22Rv1 (cell line): ENCODE measurements at regions not wholly inside any gene's neighbourhood (a gene's known extent, or its start where the extent isn't known, plus 50 kb on each side); places are given as distances from the start of the nearest gene placed in this dataset.

Source experiments
- H3K27ac ChIP-seq: fragments of 450-650 bp; 2 replicates; pipeline ENCODE4 v1.5.1; 2017
- ZFX ChIP-seq: fragments of 450-650 bp; IDR thresholded peaks from 2 replicates; pipeline ENCODE4 v1.6.1; 2017; ENCODE audit warnings: antibody characterized with exemption, borderline replicate concordance
- TF ChIP-seq, protein P1 (sequence below): fragments of 450-650 bp; IDR thresholded peaks from 2 replicates; pipeline ENCODE4 v1.5.1; 2017; ENCODE audit warnings: mild to moderate bottlenecking

DNA sequence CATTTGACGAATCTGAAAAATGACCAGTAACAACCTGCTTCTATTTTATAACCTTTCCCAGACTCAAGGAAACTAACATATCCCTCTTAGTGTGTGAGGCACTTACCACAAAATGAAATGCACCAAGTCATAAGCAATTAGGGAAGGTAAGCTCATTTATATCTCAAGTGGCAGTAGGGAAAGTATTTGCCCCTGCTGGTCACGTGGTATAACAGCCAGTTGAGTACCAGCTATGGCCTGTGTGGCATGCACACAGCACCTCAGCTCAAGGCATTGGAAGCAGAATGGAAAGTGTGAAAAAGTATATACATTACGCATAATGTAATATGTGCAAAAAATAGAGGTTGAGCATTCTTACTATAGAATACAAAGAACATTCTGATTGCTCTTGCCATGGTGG, 178.3 kb upstream of the GYPA start:
- TF ChIP-seq, protein P1, sequence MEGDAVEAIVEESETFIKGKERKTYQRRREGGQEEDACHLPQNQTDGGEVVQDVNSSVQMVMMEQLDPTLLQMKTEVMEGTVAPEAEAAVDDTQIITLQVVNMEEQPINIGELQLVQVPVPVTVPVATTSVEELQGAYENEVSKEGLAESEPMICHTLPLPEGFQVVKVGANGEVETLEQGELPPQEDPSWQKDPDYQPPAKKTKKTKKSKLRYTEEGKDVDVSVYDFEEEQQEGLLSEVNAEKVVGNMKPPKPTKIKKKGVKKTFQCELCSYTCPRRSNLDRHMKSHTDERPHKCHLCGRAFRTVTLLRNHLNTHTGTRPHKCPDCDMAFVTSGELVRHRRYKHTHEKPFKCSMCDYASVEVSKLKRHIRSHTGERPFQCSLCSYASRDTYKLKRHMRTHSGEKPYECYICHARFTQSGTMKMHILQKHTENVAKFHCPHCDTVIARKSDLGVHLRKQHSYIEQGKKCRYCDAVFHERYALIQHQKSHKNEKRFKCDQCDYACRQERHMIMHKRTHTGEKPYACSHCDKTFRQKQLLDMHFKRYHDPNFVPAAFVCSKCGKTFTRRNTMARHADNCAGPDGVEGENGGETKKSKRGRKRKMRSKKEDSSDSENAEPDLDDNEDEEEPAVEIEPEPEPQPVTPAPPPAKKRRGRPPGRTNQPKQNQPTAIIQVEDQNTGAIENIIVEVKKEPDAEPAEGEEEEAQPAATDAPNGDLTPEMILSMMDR: peak; percentile 12; the same call in 1 of the 2 replicates
- TF ChIP-seq ZFX: no peak
- no peak overlapping the region for H3K27ac ChIP-seq

DNA sequence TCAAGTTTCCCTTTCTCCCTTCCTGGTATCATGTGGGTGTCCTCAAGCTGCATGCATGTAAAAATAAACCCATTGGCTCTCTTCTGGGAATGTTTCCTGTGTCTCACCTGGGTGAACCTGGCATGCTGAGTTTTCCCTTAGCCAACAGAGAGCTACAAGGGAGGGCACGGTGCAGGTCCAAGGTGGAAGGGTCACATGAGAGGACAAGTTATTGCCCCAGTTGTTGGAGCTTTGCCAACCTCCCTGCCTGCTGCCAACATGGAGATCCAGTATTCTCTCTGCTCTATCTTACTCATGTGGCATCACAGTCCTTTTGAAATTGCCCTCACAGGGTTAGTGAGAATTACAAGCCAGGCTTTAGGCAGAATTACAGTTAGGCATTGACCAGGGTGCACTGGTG, 196.1 kb upstream of the GYPA start:
- no peak overlapping the region for H3K27ac ChIP-seq
- TF ChIP-seq, protein P1: no peak
- TF ChIP-seq ZFX: no peak

DNA sequence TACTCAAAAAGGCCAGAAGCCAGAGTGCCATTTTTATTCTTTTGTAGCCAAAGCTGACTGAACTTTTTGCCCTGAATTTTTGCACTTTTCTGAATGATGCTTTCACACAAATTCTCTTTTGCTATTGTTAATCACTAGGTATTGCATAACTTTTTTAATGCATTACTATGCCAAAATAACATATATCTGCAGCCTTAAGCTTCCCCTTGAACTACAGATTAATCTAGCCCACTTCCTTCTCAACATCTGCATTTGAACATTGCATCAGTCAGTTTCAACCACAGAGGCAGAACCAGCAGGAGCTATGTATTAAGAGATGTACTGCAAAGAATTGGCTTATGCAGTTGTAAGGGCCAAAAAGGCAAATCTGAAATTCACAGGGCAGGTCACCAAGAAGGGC, 197.6 kb upstream of the GYPA start:
- no peak overlapping the region for H3K27ac ChIP-seq
- no peak for TF ChIP-seq ZFX
- TF ChIP-seq, protein P1: no peak

DNA sequence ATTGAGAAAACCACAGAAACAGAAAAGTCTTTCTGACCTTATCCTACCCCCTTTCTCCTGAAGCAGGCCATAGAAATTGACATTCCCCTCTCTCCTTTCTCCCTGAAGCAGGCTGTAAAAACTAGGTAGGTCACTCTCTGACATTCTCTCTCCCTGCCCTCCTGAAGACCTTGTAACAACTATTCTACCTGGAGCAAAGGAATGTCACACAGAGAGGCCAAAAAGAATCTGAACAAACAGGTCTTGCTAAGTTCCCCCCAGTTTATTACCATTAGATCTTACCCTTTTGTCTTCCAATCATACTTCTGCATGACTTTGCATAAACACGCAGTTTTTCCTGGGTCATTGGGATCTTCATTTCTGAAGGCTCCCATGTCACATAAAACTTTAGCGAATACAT, 198.3 kb upstream of the GYPA start:
- H3K27ac ChIP-seq: no peak overlapping the region
- TF ChIP-seq, protein P1: no peak
- no peak for TF ChIP-seq ZFX

DNA sequence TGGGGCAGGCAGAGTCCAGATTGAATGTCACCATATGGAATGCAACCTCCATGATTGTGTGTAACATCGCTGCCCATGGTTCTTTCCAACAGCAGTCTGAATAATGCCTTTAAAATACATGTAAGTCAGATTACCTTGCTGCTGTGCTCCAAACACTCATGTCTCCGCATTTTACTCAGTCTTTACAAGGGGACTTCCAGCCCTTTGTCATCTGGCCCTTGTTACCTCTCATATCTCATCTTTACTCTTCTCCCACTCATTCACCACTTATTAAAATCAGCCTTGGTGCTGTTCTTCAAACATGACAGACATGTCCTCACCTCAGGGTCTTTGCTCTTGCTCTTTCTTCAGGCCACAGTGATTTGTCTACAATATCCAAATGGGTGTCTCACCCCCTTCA, 200.4 kb upstream of the GYPA start:
- TF ChIP-seq ZFX: no peak
- TF ChIP-seq, protein P1: no peak
- H3K27ac ChIP-seq: no peak overlapping the region

DNA sequence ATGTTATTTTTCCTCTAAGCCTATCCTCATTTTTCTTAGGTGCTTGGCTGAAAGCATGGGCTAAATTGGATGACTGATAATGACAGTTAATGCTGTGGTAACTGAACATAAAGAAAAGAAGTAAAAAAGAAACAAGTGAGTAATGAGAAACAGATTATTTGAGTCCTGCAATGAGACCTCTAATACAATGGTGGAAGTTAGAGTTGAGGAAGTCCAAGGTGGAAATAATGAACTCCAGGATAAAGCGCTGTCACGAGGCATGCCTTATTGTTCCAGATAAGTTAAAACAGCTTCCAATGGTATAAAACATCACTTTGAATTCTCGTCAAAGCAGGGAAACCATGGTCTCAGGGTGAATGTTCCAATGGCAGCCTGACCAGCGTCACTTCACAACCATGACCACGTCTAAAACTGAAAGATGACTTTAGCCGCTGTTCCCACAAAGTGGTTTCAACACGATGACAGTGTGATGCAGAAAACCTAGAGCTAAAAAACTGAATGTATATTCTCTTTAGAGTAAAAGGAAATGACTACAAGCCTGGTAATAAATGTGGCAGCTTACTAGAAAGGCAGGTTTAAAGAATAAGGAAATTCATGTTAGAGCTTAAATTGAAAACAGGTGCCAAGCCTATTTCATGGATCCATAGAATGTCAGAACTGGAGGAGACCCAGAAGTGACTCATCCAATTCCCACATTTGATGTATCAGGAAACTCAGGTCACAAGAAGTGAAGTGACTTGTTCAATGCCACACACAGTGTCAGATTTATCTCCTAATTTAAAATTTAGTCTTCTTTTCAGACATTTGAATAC, 202.6 kb upstream of the GYPA start:
- no peak for TF ChIP-seq ZFX
- TF ChIP-seq, protein P1: no peak
- no peak overlapping the region for H3K27ac ChIP-seq

DNA sequence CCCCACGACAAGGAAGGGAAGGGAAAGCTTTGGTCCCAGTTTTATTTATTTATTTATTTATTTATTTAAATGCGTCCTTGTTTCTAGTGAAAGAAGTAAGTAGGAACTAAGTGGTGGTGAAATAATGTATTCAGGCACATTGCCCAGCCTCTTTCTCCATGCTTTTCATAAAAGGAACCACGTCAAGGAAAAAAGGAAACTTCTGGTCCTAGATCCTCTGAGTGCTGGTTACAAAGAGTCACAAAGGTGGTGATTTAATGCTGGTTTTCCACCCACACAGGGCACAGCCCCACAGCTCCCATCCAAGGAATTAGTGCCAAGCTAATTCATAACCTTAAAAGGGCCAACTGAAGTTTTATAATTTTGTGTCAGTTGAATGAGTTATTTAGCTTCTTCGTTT, 206.6 kb upstream of the GYPA start:
- no peak overlapping the region for H3K27ac ChIP-seq
- TF ChIP-seq ZFX: no peak
- TF ChIP-seq, protein P1: no peak
